CD4-positive, CD25-positive, alpha-beta regulatory T cell (primary cell): ENCODE measurements at regions not wholly inside any gene's neighbourhood (a gene's known extent, or its start where the extent isn't known, plus 50 kb on each side); places are given as distances from the start of the nearest gene placed in this dataset.

Experiments used
- ATAC-seq, 2 donors: fragments of 150-1000 bp; cut with Tn5 transposase; one replicate each; pipeline ENCODE4 v1.10.0; 2021; ENCODE audit warnings: low read depth in 2 of 2, moderate number of reproducible peaks in 2 of 2, moderate library complexity in 1 of 2
- DNase-seq, 3 donors: peaks; one replicate each; pipeline versions ENCODE4 v3.0.0 to v3.0.0-alpha.2; 2012 to 2022; ENCODE audit warnings: mixed read lengths in 1 of 3
- H3K27ac ChIP-seq: one replicate; pipeline ENCODE4 v1.7.0; 2013; ENCODE audit warnings: mild to moderate bottlenecking, low read length; ENCODE audit not compliant: insufficient read depth, poor library complexity, severe bottlenecking
- H3K27me3 ChIP-seq: one replicate; pipeline ENCODE4 v1.7.0; 2013; ENCODE audit warnings: low read length; ENCODE audit not compliant: control insufficient read depth, insufficient read depth
- H3K36me3 ChIP-seq: one replicate; pipeline ENCODE4 v1.7.0; 2013; ENCODE audit warnings: mild to moderate bottlenecking, low read length, moderate library complexity; ENCODE audit not compliant: control insufficient read depth, insufficient read depth
- H3K4me1 ChIP-seq: 2 replicates; pipeline ENCODE4 v1.7.0; 2013; ENCODE audit warnings: mild to moderate bottlenecking, low read length; ENCODE audit not compliant: insufficient read depth, control insufficient read depth, poor library complexity, severe bottlenecking
- H3K4me3 ChIP-seq: one replicate; pipeline ENCODE4 v1.7.0; 2013; ENCODE audit warnings: low read depth, mild to moderate bottlenecking, low read length, moderate library complexity
- H3K9me3 ChIP-seq, 2 experiments: 1 replicate in 1 of 2; 2 replicates in 1 of 2; pipeline ENCODE4 v1.7.0; 2013; ENCODE audit warnings: low read length in 2 of 2, mild to moderate bottlenecking in 1 of 2, moderate library complexity in 1 of 2; ENCODE audit not compliant: control insufficient read depth in 2 of 2
- H3K27ac Mint-ChIP-seq, 3 donors: one replicate each; pipeline ENCODE4 v1.8.0; 2020 to 2022; ENCODE audit warnings: mild to moderate bottlenecking in 3 of 3, mixed read lengths in 3 of 3, moderate library complexity in 2 of 3
- H3K27me3 Mint-ChIP-seq: one replicate; pipeline ENCODE4 v1.8.0; 2022; ENCODE audit warnings: mild to moderate bottlenecking, mixed read lengths
- H3K36me3 Mint-ChIP-seq: one replicate; pipeline ENCODE4 v1.8.0; 2020; ENCODE audit warnings: mixed read lengths
- H3K4me1 Mint-ChIP-seq, 4 donors: one replicate each; pipeline ENCODE4 v1.8.0; 2020 to 2022; ENCODE audit warnings: mixed read lengths in 4 of 4, mild to moderate bottlenecking in 1 of 4
- H3K4me3 Mint-ChIP-seq, 4 donors: one replicate each; pipeline ENCODE4 v1.8.0; 2020 to 2022; ENCODE audit warnings: mild to moderate bottlenecking in 4 of 4, mixed read lengths in 4 of 4, moderate library complexity in 3 of 4
- H3K9me3 Mint-ChIP-seq, 7 donors: one replicate each; pipeline ENCODE4 v1.8.0; 2020 to 2022; ENCODE audit warnings: mixed read lengths in 7 of 7, mild to moderate bottlenecking in 3 of 7, moderate library complexity in 2 of 7

GRCh38 chr13:65606622-65607021 is 1623.5 kb downstream of the PCDH9 start:
- H3K9me3 Mint-ChIP-seq = peaks cover 0 to 23% (median 15%) of the 10 kb centered on the region in 7 donors
- H3K27me3 Mint-ChIP-seq = no peaks in the 10 kb centered on the region
- Histone ChIP-seq H3K9me3 (peaks cover 2 to 4% of the 10 kb centered on the region in 2 experiments), H3K4me3 (no peak overlapping the region), H3K4me1 (no peaks in the 10 kb centered on the region), H3K36me3 (no peaks in the 10 kb centered on the region), H3K27ac (no peak overlapping the region), H3K27me3 (no peaks in the 10 kb centered on the region)
- ATAC-seq (no peak), DNase-seq (no peak)
- H3K36me3 Mint-ChIP-seq = no peaks in the 10 kb centered on the region
- H3K4me3 Mint-ChIP-seq = no peak overlapping the region
- no peak overlapping the region for H3K27ac Mint-ChIP-seq
- H3K4me1 Mint-ChIP-seq = no peaks in the 10 kb centered on the region

- Mint-ChIP-seq H3K27ac (no peak overlapping the region), H3K9me3 (peaks cover 0 to 21% (median 10%) of the 10 kb centered on the region in 7 donors), H3K4me1 (no peaks in the 10 kb centered on the region), H3K36me3 (no peaks in the 10 kb centered on the region), H3K4me3 (peak overlapping the region in 1 of 4 donors; percentile 40), H3K27me3 (no peaks in the 10 kb centered on the region)
- H3K36me3 ChIP-seq = no peaks in the 10 kb centered on the region
- ATAC-seq (no peak), DNase-seq (no peak)
- no peaks in the 10 kb centered on the region for H3K4me1 ChIP-seq
- no peak overlapping the region for H3K27ac ChIP-seq
- no peak overlapping the region for H3K4me3 ChIP-seq
- H3K27me3 ChIP-seq = no peaks in the 10 kb centered on the region
- H3K9me3 ChIP-seq = peaks cover 4 to 5% of the 10 kb centered on the region in 2 experiments
Observed at GRCh38 chr13:65605396-65605795, 1624.7 kb downstream of the PCDH9 start.

- Mint-ChIP-seq H3K36me3 (no peaks in the 10 kb centered on the region), H3K4me3 (no peak overlapping the region), H3K27me3 (no peaks in the 10 kb centered on the region), H3K27ac (no peak overlapping the region), H3K4me1 (no peaks in the 10 kb centered on the region), H3K9me3 (peaks cover 0 to 21% (median 7%) of the 10 kb centered on the region in 7 donors)
- Histone ChIP-seq H3K27me3 (no peaks in the 10 kb centered on the region), H3K9me3 (peaks cover 4 to 5% of the 10 kb centered on the region in 2 experiments), H3K36me3 (no peaks in the 10 kb centered on the region), H3K4me3 (no peak overlapping the region), H3K4me1 (no peaks in the 10 kb centered on the region), H3K27ac (no peak overlapping the region)
- DNase-seq = no peak
- ATAC-seq = no peak
Observed at GRCh38 chr13:65603160-65603559, 1627.0 kb downstream of the PCDH9 start.

GRCh38 chr13:65601855-65602254 is 1628.3 kb downstream of the PCDH9 start:
- Mint-ChIP-seq H3K36me3 (no peaks in the 10 kb centered on the region), H3K4me1 (no peaks in the 10 kb centered on the region), H3K27me3 (no peaks in the 10 kb centered on the region), H3K27ac (no peak overlapping the region), H3K9me3 (peaks cover 0 to 20% (median 7%) of the 10 kb centered on the region in 7 donors), H3K4me3 (no peak overlapping the region)
- Histone ChIP-seq H3K4me1 (no peaks in the 10 kb centered on the region), H3K4me3 (no peak overlapping the region), H3K27ac (no peak overlapping the region), H3K36me3 (no peaks in the 10 kb centered on the region), H3K9me3 (peaks cover 4 to 5% of the 10 kb centered on the region in 2 experiments), H3K27me3 (no peaks in the 10 kb centered on the region)
- no peak for ATAC-seq
- no peak for DNase-seq

- DNase-seq = no peak
- Mint-ChIP-seq H3K4me3 (no peak overlapping the region), H3K9me3 (peaks cover 0 to 16% (median 4%) of the 10 kb centered on the region in 7 donors), H3K27me3 (no peaks in the 10 kb centered on the region), H3K27ac (no peak overlapping the region), H3K36me3 (no peaks in the 10 kb centered on the region), H3K4me1 (no peaks in the 10 kb centered on the region)
- Histone ChIP-seq H3K9me3 (peaks cover 4 to 5% of the 10 kb centered on the region in 2 experiments), H3K4me1 (no peaks in the 10 kb centered on the region), H3K36me3 (no peaks in the 10 kb centered on the region), H3K27ac (no peak overlapping the region), H3K27me3 (no peaks in the 10 kb centered on the region), H3K4me3 (no peak overlapping the region)
- ATAC-seq = no peak
Observed at GRCh38 chr13:65600702-65601101, 1629.4 kb downstream of the PCDH9 start.

- Mint-ChIP-seq H3K27me3 (no peaks in the 10 kb centered on the region), H3K9me3 (peaks cover 0 to 13% (median 4%) of the 10 kb centered on the region in 7 donors), H3K4me3 (no peak overlapping the region), H3K4me1 (no peaks in the 10 kb centered on the region), H3K27ac (no peak overlapping the region), H3K36me3 (no peaks in the 10 kb centered on the region)
- no peak for DNase-seq
- no peak overlapping the region for H3K4me3 ChIP-seq
- H3K36me3 ChIP-seq = no peaks in the 10 kb centered on the region
- H3K4me1 ChIP-seq = no peaks in the 10 kb centered on the region
- H3K27me3 ChIP-seq = no peaks in the 10 kb centered on the region
- ATAC-seq = no peak
- H3K9me3 ChIP-seq = peaks cover 0 to 3% of the 10 kb centered on the region in 2 experiments
- H3K27ac ChIP-seq = no peak overlapping the region
Observed at GRCh38 chr13:65597839-65598818, 1632.0 kb downstream of the PCDH9 start.

- Mint-ChIP-seq H3K27ac (no peak overlapping the region), H3K9me3 (peaks cover 0 to 13% (median 6%) of the 10 kb centered on the region in 7 donors), H3K36me3 (no peaks in the 10 kb centered on the region), H3K4me1 (no peaks in the 10 kb centered on the region), H3K27me3 (no peaks in the 10 kb centered on the region), H3K4me3 (no peak overlapping the region)
- ATAC-seq (no peak), DNase-seq (no peak)
- no peak overlapping the region for H3K4me3 ChIP-seq
- H3K9me3 ChIP-seq = peaks cover 0 to 3% of the 10 kb centered on the region in 2 experiments
- no peaks in the 10 kb centered on the region for H3K36me3 ChIP-seq
- no peaks in the 10 kb centered on the region for H3K4me1 ChIP-seq
- H3K27me3 ChIP-seq = no peaks in the 10 kb centered on the region
- H3K27ac ChIP-seq = no peak overlapping the region
Observed at GRCh38 chr13:65595916-65596315, 1634.2 kb downstream of the PCDH9 start.
